GM10266 (cell line): ENCODE measurements at regions not wholly inside any gene's neighbourhood (a gene's known extent, or its start where the extent isn't known, plus 50 kb on each side); places are given as distances from the start of the nearest gene placed in this dataset.

ENCODE experiments used
- DNase-seq: peaks from one replicate; pipeline ENCODE4 v3.0.0; 2012; ENCODE audit errors: extremely low spot score
- CTCF ChIP-seq: IDR thresholded peaks from 2 replicates; pipeline ENCODE4 v1.5.1; 2012; ENCODE audit warnings: mild to moderate bottlenecking, low read depth; ENCODE audit not compliant: control insufficient read depth, insufficient read depth; ENCODE audit errors: missing control alignments

GRCh38 chr18:26763446-26764110 lies 101.9 kb downstream of the AQP4 start:
- TF ChIP-seq CTCF = no peak
- DNase-seq = no peak

- TF ChIP-seq CTCF = no peak
- no peak for DNase-seq
Measured at GRCh38 chr18:26757263-26758019, 108.1 kb downstream of the AQP4 start.

- DNase-seq = no peak
- TF ChIP-seq CTCF = no peak
Measured at GRCh38 chr18:26756556-26756955, 109.0 kb downstream of the AQP4 start.

GRCh38 chr18:26746826-26747475 lies 118.6 kb downstream of the AQP4 start:
- no peak for TF ChIP-seq CTCF
- DNase-seq = no peak

- DNase-seq = no peak
- TF ChIP-seq CTCF = no peak
Measured at GRCh38 chr18:26746398-26746797, 119.1 kb downstream of the AQP4 start.

- DNase-seq = no peak
- no peak for TF ChIP-seq CTCF
Measured at GRCh38 chr18:26745288-26746181, 120.0 kb downstream of the AQP4 start.

- TF ChIP-seq CTCF = no peak
- DNase-seq = no peak
Measured at GRCh38 chr18:26741758-26742157, 123.7 kb downstream of the AQP4 start.
